ENCODE measurements at regions not wholly inside any gene's neighbourhood (a gene's known extent, or its start where the extent isn't known, plus 50 kb on each side); places are given as distances from the start of the nearest gene placed in this dataset.

- H2BK5ac ChIP-seq (ENCODE audit: low read depth, low read length) = no peak overlapping the region; the same call in 1 of the 2 replicates
- no peak for DNase-seq (ENCODE audit: low read depth in 1 of 2, low spot score in 2 of 2)
- H4K5ac ChIP-seq (ENCODE audit: insufficient read length, low read depth, low read length) = no peak overlapping the region
- H4K20me1 ChIP-seq (replicated peaks in 1 of 2; ENCODE audit: control insufficient read depth in 1 of 2, insufficient read depth in 2 of 2, low read length in 2 of 2) = no peaks in the 10 kb centered on the region
- H3K27me3 ChIP-seq (replicated peaks in 1 of 4; ENCODE audit: control insufficient read depth in 3 of 4, extremely low read depth in 1 of 4, insufficient read depth in 3 of 4, low read length in 3 of 4) = no peaks in the 10 kb centered on the region
- no peaks in the 10 kb centered on the region for H3K79me1 ChIP-seq (ENCODE audit: low read depth, low read length)
- H2AFZ ChIP-seq (ENCODE audit: low read length) = no peak overlapping the region
- H2AK5ac ChIP-seq (ENCODE audit: low read depth, low read length) = no peak overlapping the region
- no peak overlapping the region for H4K91ac ChIP-seq (replicated peaks; ENCODE audit: insufficient read length, low read length)
- H3K4me3 ChIP-seq (ENCODE audit: extremely low read depth in 1 of 4, insufficient read depth in 2 of 4, low read depth in 3 of 4, low read length in 4 of 4) = no peak overlapping the region
- no peaks in the 10 kb centered on the region for H3K79me2 ChIP-seq (ENCODE audit: control insufficient read depth in 1 of 2, insufficient read depth in 2 of 2, low read length in 2 of 2)
- H3K9me3 ChIP-seq (ENCODE audit: insufficient read depth in 2 of 2, low read depth in 1 of 2, low read length in 1 of 2) = no peaks in the 10 kb centered on the region; a peak in 1 of 4 replicates
- H3K56ac ChIP-seq (replicated peaks; ENCODE audit: insufficient read length, low read depth, low read length) = no peak overlapping the region
- H3K4me1 ChIP-seq (replicated peaks in 1 of 4; ENCODE audit: control insufficient read depth in 3 of 4, insufficient read depth in 4 of 4, low read length in 3 of 4) = peaks cover 0 to 13% (median 10%) of the 10 kb centered on the region in 4 experiments; a peak in 5 of 7 replicates
- FAIRE-seq = no peak
- no peaks in the 10 kb centered on the region for H3K23me2 ChIP-seq (ENCODE audit: low read depth, low read length)
- H3K27ac ChIP-seq (ENCODE audit: low read depth, low read length) = no peak overlapping the region; the same call in 1 of the 2 replicates
- H3K18ac ChIP-seq (ENCODE audit: extremely low read depth, low read length) = peak overlapping the region; percentile 24; the same call in 1 of the 2 replicates
- peak overlapping the region; percentile 55; the same call in 1 of the 2 replicates for H2BK12ac ChIP-seq (ENCODE audit: low read depth, low read length)
- no peak overlapping the region for H3K14ac ChIP-seq (ENCODE audit: insufficient read length)
- TF ChIP-seq GABPA (IDR thresholded peaks at IDR 0.05; ENCODE audit: borderline replicate concordance, insufficient read depth, low read length) (no peak), JUND (IDR thresholded peaks at IDR 0.05; ENCODE audit: low read length) (no peak), EP300 (IDR thresholded peaks at IDR 0.05; ENCODE audit: borderline replicate concordance in 1 of 2, low read depth in 2 of 2, low read length in 2 of 2) (no peak)
- POLR2A ChIA-PET (ENCODE audit: partially characterized antibody) = interaction anchor here (0.9 kb wide), 1 partner anchor 43 kb away, joined by 3 read pairs; no protein-coding TSS in a partner anchor
- no peaks in the 10 kb centered on the region for H3K36me3 ChIP-seq (ENCODE audit: control insufficient read depth in 2 of 4, insufficient read depth in 4 of 4, low read length in 3 of 4)
- no peak overlapping the region for H3K9ac ChIP-seq (replicated peaks in 1 of 4; ENCODE audit: extremely low read depth in 1 of 4, low read depth in 3 of 4, low read length in 3 of 4)
- WGBS, 2 experiments (ENCODE audit: extremely low coverage in 1 of 2, insufficient coverage in 1 of 2, insufficient read length in 1 of 2, insufficient replicate concordance in 2 of 2, low coverage in 1 of 2, low lambda C conversion rate in 2 of 2, missing lambda C conversion rate in 1 of 2) = 87% methylated on average over 3 of the region's 3 CpGs; no CpG with 5 or more reads in 1 of the 2 experiments
- H4K8ac ChIP-seq (ENCODE audit: extremely low read depth, insufficient read depth, low read length) = no peak overlapping the region
- H2BK15ac ChIP-seq (ENCODE audit: low read length) = no peak overlapping the region
- no peak overlapping the region for H3K4me2 ChIP-seq (ENCODE audit: insufficient read depth in 1 of 2, low read depth in 2 of 2, low read length in 2 of 2)
- CTCF ChIA-PET (ENCODE audit: partially characterized antibody) = interaction anchor here (0.6 to 3.5 kb wide), 8 partner anchors 17 to 210 kb away, joined by 3 to 21 read pairs (median 3); no protein-coding TSS in a partner anchor
- H3K4ac ChIP-seq (replicated peaks; ENCODE audit: insufficient read length, low read depth, low read length) = no peak overlapping the region
- H3K23ac ChIP-seq (ENCODE audit: insufficient read length) = no peak overlapping the region
- H2BK20ac ChIP-seq (ENCODE audit: low read length) = no peak overlapping the region
- H2BK120ac ChIP-seq (replicated peaks; ENCODE audit: low read depth, low read length) = no peak overlapping the region
These were observed 125.3 kb upstream of the DNAH14 start for GRCh38 chr1:224804220-224804619.
